Hepatocyte (in vitro differentiated cells): ENCODE measurements at regions not wholly inside any gene's neighbourhood (a gene's known extent, or its start where the extent isn't known, plus 50 kb on each side); places are given as distances from the start of the nearest gene placed in this dataset.
A peak's percentile ranks its signal among the peaks of the same experiment; 100 is the strongest.
"Not testable (repeated sequence)": the region's sequence is repeated elsewhere in the genome, so short reads cannot be mapped to it uniquely, and the experiment has no call there.

Experiments used
- DNase-seq: peaks from one replicate; pipeline ENCODE4 v3.0.0-alpha.2; 2016; ENCODE audit warnings: low spot score
- H2AFZ ChIP-seq: fragments of 200-600 bp; sonication (generic); 2 replicates; pipeline ENCODE4 v1.6.0; 2016; ENCODE audit warnings: antibody characterized with exemption, mild to moderate bottlenecking
- H3K27ac ChIP-seq: fragments of 200-600 bp; sonication (generic); 2 replicates; pipeline ENCODE4 v1.5.1; 2016; ENCODE audit warnings: mild to moderate bottlenecking
- H3K27me3 ChIP-seq: fragments of 200-600 bp; sonication (generic); 2 replicates; pipeline ENCODE4 v1.6.1; 2016
- H3K36me3 ChIP-seq: fragments of 200-600 bp; sonication (generic); replicated peaks from 2 replicates; pipeline ENCODE4 v1.5.1; 2016; ENCODE audit warnings: low read depth; ENCODE audit not compliant: insufficient read depth
- H3K4me1 ChIP-seq: fragments of 200-600 bp; sonication (generic); 2 replicates; pipeline ENCODE4 v1.5.1; 2016; ENCODE audit warnings: mild to moderate bottlenecking, moderate library complexity; ENCODE audit not compliant: insufficient read depth
- H3K4me2 ChIP-seq: fragments of 200-600 bp; sonication (generic); 2 replicates; pipeline ENCODE4 v1.6.0; 2016
- H3K4me3 ChIP-seq: fragments of 200-600 bp; sonication (generic); 2 replicates; pipeline ENCODE4 v1.5.1; 2016; ENCODE audit warnings: mild to moderate bottlenecking
- H3K79me2 ChIP-seq: fragments of 200-600 bp; sonication (generic); 2 replicates; pipeline ENCODE4 v1.6.0; 2017; ENCODE audit warnings: mild to moderate bottlenecking
- H3K9me2 ChIP-seq: fragments of 200-600 bp; sonication (generic); replicated peaks from 2 replicates; pipeline ENCODE4 v1.6.0; 2017; ENCODE audit warnings: mild to moderate bottlenecking; ENCODE audit not compliant: insufficient read depth
- H3K9me3 ChIP-seq: fragments of 200-600 bp; sonication (generic); 2 replicates; pipeline ENCODE4 v1.5.1; 2016; ENCODE audit warnings: low read depth, mild to moderate bottlenecking
- H4K20me1 ChIP-seq: fragments of 200-600 bp; sonication (generic); 2 replicates; pipeline ENCODE4 v1.6.0; 2016; ENCODE audit warnings: mild to moderate bottlenecking; ENCODE audit not compliant: insufficient read depth, poor library complexity, severe bottlenecking
- EZH2 ChIP-seq: fragments of 200-600 bp; sonication (generic); IDR thresholded peaks from 2 replicates; pipeline ENCODE4 v1.6.1; 2016; ENCODE audit warnings: antibody characterized with exemption, mild to moderate bottlenecking, borderline replicate concordance
- EZH2phosphoT487 ChIP-seq: fragments of 200-600 bp; sonication (generic); IDR thresholded peaks from one replicate; pipeline ENCODE4 v1.6.1; 2018; ENCODE audit warnings: antibody characterized with exemption, mild to moderate bottlenecking, low read depth, moderate library complexity; ENCODE audit not compliant: unreplicated experiment, severe bottlenecking
- WGBS: methylation state at CpG from one replicate; pipeline ENCODE4 v1.1.6; 2016; ENCODE audit warnings: low lambda C conversion rate; ENCODE audit errors: missing lambda C conversion rate; 5-methylcytosine and 5-hydroxymethylcytosine counted together
- TF ChIP-seq, protein P1 (sequence below): fragments of 200-600 bp; sonication (generic); IDR thresholded peaks from 2 replicates; pipeline ENCODE4 v1.5.1; 2016; ENCODE audit warnings: antibody characterized with exemption, mild to moderate bottlenecking; ENCODE audit not compliant: poor library complexity

DNA sequence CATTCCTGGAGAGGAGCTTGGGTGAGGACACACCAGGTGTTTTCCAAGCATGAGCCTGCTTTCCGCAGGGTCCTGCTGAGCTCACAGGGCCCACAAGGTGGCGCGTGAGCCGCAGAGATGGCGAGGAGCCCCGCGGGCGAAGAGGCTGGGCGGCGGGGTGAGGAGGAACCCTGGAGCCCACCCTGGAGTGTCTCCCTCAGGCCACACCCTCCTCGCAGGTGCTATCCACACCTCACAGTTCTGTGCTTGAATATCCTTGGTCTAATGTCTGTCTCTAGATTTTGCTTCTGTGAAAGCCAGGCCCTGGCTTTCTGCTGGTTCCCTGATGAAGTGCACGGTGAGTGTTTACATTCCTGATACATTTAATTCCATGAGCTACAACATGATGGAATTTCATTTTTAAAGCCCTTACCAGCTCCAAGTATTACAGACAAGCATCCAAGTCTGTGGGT, 433.6 kb downstream of the ACTR3B start:
- WGBS: 6% methylated on average over 12 of the region's 12 CpGs
- peak; percentile 70 for DNase-seq
- Histone ChIP-seq H3K27me3 (no peaks in the 10 kb centered on the region), H4K20me1 (no peaks in the 10 kb centered on the region), H3K9me2 (no peaks in the 10 kb centered on the region), H3K4me1 (no peaks in the 10 kb centered on the region), H3K9me3 (no peaks in the 10 kb centered on the region), H2AFZ (peak overlapping the region; percentile 57), H3K27ac (no peak overlapping the region), H3K4me3 (no peak overlapping the region), H3K4me2 (peak overlapping the region; percentile 81), H3K36me3 (no peaks in the 10 kb centered on the region), H3K79me2 (no peaks in the 10 kb centered on the region)
- TF ChIP-seq EZH2: no peak
- TF ChIP-seq, protein P1, sequence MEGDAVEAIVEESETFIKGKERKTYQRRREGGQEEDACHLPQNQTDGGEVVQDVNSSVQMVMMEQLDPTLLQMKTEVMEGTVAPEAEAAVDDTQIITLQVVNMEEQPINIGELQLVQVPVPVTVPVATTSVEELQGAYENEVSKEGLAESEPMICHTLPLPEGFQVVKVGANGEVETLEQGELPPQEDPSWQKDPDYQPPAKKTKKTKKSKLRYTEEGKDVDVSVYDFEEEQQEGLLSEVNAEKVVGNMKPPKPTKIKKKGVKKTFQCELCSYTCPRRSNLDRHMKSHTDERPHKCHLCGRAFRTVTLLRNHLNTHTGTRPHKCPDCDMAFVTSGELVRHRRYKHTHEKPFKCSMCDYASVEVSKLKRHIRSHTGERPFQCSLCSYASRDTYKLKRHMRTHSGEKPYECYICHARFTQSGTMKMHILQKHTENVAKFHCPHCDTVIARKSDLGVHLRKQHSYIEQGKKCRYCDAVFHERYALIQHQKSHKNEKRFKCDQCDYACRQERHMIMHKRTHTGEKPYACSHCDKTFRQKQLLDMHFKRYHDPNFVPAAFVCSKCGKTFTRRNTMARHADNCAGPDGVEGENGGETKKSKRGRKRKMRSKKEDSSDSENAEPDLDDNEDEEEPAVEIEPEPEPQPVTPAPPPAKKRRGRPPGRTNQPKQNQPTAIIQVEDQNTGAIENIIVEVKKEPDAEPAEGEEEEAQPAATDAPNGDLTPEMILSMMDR: peak; percentile 74

DNA sequence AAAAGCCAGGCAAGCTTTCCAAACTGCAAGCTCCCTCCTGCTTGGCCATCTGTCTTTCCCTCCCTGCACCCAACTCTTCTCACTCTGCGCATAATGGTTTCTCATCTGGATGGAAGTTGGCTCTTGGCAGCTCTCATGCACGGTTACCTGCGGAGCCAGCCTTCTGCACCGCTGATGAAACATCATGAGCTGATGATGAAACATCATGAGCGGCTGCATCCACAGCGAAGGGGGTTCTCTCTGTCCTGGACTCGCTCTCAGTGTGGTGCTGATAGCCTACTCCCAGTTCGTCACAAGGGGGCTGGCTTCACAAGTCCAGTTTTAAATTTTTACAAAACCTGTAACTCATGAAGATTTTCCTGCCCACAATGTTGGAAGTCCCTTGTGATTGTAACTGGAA, 457.5 kb downstream of the ACTR3B start:
- no peaks in the 10 kb centered on the region for H3K36me3 ChIP-seq
- H2AFZ ChIP-seq: no peak overlapping the region
- H3K27me3 ChIP-seq: no peaks in the 10 kb centered on the region
- no peaks in the 10 kb centered on the region for H3K4me1 ChIP-seq
- 92% methylated on average over 8 of the region's 8 CpGs for WGBS
- no peaks in the 10 kb centered on the region for H3K79me2 ChIP-seq
- H3K4me2 ChIP-seq: no peak overlapping the region
- TF ChIP-seq, protein P1: no peak
- TF ChIP-seq EZH2phosphoT487: no peak
- TF ChIP-seq EZH2: no peak
- no peak for DNase-seq
- no peaks in the 10 kb centered on the region for H3K9me3 ChIP-seq
- no peak overlapping the region for H3K27ac ChIP-seq
- H3K9me2 ChIP-seq: no peaks in the 10 kb centered on the region
- H3K4me3 ChIP-seq: no peak overlapping the region
- H4K20me1 ChIP-seq: no peaks in the 10 kb centered on the region

DNA sequence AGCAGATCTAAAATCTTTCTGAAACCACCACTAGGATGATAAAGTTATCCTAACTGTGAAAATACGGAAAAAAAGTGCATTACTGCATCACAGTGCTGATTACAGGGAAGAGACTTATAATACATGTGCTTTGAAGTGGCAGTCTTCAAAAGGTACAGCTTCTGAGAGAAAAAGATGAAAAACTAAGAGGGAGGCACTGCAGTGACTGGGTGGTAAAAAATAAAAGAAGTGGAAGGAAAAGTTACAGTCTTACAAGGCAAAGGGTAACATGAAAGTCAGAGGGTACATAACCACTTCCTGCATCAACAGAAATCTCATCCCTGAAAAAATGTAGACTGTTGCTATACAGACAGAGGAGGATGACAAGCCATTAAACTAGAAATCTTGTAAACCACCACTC, 465.3 kb downstream of the ACTR3B start:
- no peak for DNase-seq
- no peak overlapping the region for H2AFZ ChIP-seq
- H3K4me1 ChIP-seq: no peaks in the 10 kb centered on the region
- 63% methylated on average over 1 of the region's 1 CpG for WGBS
- no peaks in the 10 kb centered on the region for H3K79me2 ChIP-seq
- no peaks in the 10 kb centered on the region for H3K9me2 ChIP-seq
- H3K4me3 ChIP-seq: no peak overlapping the region
- no peaks in the 10 kb centered on the region for H3K36me3 ChIP-seq
- no peak overlapping the region for H3K4me2 ChIP-seq
- TF ChIP-seq EZH2phosphoT487 (no peak), EZH2 (no peak)
- TF ChIP-seq, protein P1: no peak
- H4K20me1 ChIP-seq: no peaks in the 10 kb centered on the region
- no peaks in the 10 kb centered on the region for H3K27me3 ChIP-seq
- H3K27ac ChIP-seq: no peak overlapping the region
- no peaks in the 10 kb centered on the region for H3K9me3 ChIP-seq

DNA sequence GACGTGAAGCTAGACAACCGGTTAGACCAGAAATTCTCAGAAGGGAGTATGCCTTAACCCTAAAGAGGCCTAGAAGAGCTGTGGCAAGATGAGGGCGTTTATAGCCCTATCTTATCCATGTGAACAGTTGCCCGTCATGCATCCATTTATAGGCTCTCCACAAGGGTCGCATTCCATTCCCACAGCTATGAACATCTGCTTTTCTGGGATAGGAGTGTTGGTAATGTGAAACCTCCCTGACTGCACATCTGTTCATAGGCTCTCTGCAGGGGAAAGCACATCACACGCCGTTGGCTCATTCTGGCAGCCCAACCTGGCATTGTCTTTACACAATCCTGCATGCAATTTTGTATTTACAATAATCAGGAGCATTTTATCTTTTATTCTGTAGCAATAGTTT, 485.6 kb downstream of the ACTR3B start:
- not testable (repeated sequence) for H3K9me2 ChIP-seq, H3K79me2 ChIP-seq, H3K4me1 ChIP-seq, H3K4me2 ChIP-seq, H4K20me1 ChIP-seq, DNase-seq, H3K27ac ChIP-seq, H3K4me3 ChIP-seq, H3K36me3 ChIP-seq, H3K9me3 ChIP-seq, H3K27me3 ChIP-seq, H2AFZ ChIP-seq
- 73% methylated on average over 7 of the region's 7 CpGs for WGBS
